Astrocyte of the spinal cord (primary cell): ENCODE measurements at regions not wholly inside any gene's neighbourhood (a gene's known extent, or its start where the extent isn't known, plus 50 kb on each side); places are given as distances from the start of the nearest gene placed in this dataset.
A peak's percentile ranks its signal among the peaks of the same experiment; 100 is the strongest.

Experiments used
- DNase-seq: peaks from one replicate; pipeline ENCODE4 v3.0.0; 2011; ENCODE audit warnings: low read depth, low spot score
- H3K4me3 ChIP-seq: 2 replicates; pipeline ENCODE4 v1.5.1; 2011; ENCODE audit warnings: low read depth, mild to moderate bottlenecking, low read length, moderate library complexity
- in situ Hi-C: cut with HindIII; loops from 2 replicates; pipeline ENCODE4 v1.10.0; 2017; ENCODE audit warnings: low sequenced_read_pairs
- TF ChIP-seq, protein P1 (sequence below): IDR thresholded peaks from 2 replicates; pipeline ENCODE4 v1.5.1; 2012; ENCODE audit warnings: low read depth, mild to moderate bottlenecking, low read length, inconsistent platforms

DNA sequence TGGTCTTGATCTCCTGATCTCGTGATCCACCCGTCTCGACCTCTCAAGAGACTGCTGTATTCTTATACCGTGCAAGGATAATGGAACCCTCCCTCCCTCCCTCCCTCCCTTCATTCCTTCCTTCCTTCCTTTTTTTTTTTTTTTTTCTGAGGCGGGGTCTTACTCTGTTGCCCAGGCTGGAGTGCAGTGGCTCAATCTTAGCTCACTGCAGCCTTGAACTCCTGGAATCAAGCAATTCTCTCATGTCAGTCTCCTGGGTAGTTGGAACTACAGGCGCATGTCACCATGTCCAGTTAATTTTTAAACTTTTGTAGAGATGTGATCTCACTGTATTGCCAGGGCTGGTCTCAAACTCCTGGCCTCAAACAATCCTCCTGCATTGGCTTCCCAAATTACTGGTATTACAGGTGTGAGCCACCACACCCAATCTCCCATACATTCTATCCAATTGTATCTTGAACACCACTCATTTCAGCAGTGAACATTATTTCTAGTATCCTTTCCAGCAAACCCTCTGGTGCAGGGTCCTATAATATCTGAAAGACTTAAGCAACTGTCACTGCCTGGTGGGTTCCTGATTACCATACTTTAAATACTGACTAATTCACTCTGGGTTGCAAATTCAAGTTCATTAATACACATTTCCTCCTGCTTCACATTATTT is 210.0 kb upstream of the ZNF217 start:
- no peak overlapping the region for H3K4me3 ChIP-seq
- in situ Hi-C loops: no loop called here
- TF ChIP-seq, protein P1, sequence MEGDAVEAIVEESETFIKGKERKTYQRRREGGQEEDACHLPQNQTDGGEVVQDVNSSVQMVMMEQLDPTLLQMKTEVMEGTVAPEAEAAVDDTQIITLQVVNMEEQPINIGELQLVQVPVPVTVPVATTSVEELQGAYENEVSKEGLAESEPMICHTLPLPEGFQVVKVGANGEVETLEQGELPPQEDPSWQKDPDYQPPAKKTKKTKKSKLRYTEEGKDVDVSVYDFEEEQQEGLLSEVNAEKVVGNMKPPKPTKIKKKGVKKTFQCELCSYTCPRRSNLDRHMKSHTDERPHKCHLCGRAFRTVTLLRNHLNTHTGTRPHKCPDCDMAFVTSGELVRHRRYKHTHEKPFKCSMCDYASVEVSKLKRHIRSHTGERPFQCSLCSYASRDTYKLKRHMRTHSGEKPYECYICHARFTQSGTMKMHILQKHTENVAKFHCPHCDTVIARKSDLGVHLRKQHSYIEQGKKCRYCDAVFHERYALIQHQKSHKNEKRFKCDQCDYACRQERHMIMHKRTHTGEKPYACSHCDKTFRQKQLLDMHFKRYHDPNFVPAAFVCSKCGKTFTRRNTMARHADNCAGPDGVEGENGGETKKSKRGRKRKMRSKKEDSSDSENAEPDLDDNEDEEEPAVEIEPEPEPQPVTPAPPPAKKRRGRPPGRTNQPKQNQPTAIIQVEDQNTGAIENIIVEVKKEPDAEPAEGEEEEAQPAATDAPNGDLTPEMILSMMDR: no peak
- no peak for DNase-seq

DNA sequence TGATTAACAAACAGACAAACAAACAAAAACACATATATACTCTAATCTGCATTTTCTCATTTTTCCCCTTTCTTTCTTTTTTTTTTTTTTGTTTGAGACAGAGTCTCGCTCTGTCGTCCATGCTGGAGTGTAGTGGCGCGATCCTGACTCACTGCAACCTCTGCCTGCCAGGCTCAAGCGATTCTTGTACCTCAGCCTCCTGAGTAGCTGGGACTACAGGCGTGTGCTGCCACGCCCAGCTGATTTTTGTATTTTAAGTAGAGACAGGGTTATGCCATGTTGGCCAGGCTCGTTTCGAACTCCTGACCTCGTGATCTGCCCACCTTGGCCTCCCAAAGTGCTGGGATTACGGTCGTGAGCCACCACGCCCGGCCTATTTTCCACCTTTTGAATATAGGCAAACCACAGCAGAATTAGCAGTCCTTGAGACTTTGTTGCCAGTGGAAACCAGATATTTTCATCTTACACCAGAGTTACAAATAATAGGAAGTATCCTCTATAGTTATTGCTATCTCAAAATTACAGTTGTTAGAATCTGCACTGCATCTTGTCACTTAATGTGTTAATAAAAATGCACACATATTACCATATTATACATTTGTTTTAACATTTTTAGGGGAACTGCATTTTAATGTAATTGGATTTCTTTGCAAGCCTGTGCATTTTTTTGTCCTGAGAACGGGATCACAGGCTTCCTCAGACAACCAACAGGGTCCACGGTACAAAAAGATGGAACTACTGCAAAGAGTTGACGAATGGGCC is 208.2 kb upstream of the ZNF217 start:
- no peak overlapping the region for H3K4me3 ChIP-seq
- in situ Hi-C loops: no loop called here
- TF ChIP-seq, protein P1: no peak
- no peak for DNase-seq

DNA sequence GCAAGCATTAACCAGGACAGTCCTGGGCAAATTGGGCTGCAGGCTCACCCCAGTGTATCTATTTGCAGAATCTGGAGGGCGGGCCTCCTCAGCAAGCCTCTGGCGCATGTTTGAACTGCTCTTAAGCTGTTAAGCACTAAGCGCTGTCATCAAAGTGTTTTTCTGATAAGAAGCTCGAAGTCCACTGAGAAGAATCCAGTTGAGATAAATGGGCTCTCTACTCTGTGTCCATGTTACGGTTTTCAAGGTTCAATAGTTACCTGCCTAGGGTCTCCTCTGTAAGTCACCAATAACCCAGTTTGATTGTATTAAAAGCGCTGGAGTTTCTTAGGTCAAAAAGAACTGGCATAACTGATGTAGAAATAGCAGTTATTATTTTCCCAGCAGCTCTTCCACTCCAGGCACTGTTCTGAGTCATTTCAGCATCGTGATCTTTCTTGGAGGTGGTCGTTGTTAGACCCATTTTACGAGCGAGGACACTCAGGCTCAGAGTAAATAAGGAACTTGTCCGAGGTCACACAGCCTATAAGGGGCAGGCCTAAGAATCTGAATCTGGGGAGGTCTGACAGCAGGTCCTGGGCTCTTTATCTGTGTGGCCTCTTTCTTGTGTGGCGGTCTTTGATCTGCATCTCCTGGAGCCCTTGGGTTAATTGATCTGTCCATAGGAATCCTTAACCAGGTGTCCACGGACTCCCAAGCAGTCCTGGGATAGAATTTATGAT is 207.4 kb upstream of the ZNF217 start:
- TF ChIP-seq, protein P1: no peak
- H3K4me3 ChIP-seq: no peak overlapping the region
- in situ Hi-C loops: no loop called here
- no peak for DNase-seq

DNA sequence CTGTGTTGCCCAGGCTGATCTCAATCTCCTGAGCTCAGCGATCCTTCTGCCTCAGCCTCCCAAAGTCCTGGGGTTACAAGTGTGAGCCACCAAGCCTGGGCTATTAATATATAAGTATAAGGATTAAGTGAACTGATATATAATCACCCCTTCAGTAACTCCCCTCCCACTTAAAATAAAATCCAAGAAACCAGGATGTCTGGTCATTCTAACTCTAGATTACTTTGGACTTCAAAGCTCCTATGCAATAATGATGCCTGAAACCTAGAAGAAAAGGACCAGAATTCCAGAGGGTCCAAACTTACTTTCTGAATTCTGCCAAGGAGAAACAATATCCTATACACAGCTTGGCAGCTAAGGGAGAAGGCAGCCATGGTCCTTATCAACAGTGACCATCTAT is 206.8 kb upstream of the ZNF217 start:
- in situ Hi-C loops: no loop called here
- TF ChIP-seq, protein P1: no peak
- no peak overlapping the region for H3K4me3 ChIP-seq
- no peak for DNase-seq

DNA sequence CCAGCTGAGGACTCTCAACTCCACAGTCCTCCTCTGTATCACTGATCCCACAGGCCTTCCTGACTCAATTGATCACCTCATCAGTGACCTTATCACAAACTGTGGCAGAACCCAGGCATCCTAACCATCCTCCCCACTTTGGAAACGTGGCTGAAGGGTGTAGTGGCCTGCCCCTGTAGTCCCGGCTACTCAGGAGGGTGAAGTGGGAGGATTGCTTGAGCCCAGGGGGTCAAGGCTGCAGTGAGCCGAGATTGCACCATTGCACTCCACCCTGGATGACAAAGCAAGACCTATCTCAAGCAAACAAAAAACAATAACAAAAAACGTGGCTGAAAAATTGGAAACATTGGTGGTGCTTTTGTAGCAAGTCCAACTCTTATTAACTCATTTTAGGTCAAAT is 203.4 kb upstream of the ZNF217 start:
- DNase-seq: no peak
- TF ChIP-seq, protein P1: no peak
- in situ Hi-C loops: no loop called here
- no peak overlapping the region for H3K4me3 ChIP-seq

DNA sequence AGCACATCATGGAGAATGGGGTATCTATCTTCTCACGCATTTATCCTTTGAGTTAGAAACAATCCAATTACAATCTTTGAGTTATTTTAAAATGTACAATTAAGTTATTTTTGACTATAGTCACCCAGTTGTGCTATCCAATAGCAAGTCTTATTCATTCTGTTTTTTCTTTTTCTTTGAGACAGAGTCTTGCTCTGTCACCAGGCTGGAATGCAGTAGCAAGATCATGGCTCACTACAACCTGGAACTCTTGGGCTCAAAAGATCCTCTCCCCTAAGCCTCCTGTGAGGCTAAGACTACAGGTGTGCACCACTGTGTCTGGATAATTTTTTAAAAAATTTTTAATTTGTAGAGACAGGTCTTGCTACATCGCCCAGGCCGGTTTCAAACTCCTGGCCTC is 201.5 kb upstream of the ZNF217 start:
- TF ChIP-seq, protein P1: no peak
- in situ Hi-C loops: no loop called here
- peak; percentile 26 for DNase-seq
- H3K4me3 ChIP-seq: no peak overlapping the region
